PC-3 (cell line): ENCODE measurements at regions not wholly inside any gene's neighbourhood (a gene's known extent, or its start where the extent isn't known, plus 50 kb on each side); places are given as distances from the start of the nearest gene placed in this dataset.

ENCODE experiments used
- EZH2 ChIP-seq: fragments of 300-600 bp; sonication (generic); IDR thresholded peaks from one replicate; pipeline ENCODE4 v1.6.1; 2017; ENCODE audit warnings: antibody characterized with exemption, mild to moderate bottlenecking, low read length; ENCODE audit not compliant: unreplicated experiment
- EZH2phosphoT487 ChIP-seq: fragments of 300-600 bp; sonication (generic); IDR thresholded peaks from 2 replicates; pipeline ENCODE4 v1.6.1; 2018; ENCODE audit warnings: mild to moderate bottlenecking, antibody characterized with exemption, low read length, borderline replicate concordance
- TF ChIP-seq, protein P1 (sequence below): fragments of 300-600 bp; sonication (generic); conservative IDR thresholded peaks from 2 replicates; pipeline ENCODE4 v1.5.1; 2017; ENCODE audit warnings: antibody characterized with exemption, low read depth, mild to moderate bottlenecking, low read length

DNA sequence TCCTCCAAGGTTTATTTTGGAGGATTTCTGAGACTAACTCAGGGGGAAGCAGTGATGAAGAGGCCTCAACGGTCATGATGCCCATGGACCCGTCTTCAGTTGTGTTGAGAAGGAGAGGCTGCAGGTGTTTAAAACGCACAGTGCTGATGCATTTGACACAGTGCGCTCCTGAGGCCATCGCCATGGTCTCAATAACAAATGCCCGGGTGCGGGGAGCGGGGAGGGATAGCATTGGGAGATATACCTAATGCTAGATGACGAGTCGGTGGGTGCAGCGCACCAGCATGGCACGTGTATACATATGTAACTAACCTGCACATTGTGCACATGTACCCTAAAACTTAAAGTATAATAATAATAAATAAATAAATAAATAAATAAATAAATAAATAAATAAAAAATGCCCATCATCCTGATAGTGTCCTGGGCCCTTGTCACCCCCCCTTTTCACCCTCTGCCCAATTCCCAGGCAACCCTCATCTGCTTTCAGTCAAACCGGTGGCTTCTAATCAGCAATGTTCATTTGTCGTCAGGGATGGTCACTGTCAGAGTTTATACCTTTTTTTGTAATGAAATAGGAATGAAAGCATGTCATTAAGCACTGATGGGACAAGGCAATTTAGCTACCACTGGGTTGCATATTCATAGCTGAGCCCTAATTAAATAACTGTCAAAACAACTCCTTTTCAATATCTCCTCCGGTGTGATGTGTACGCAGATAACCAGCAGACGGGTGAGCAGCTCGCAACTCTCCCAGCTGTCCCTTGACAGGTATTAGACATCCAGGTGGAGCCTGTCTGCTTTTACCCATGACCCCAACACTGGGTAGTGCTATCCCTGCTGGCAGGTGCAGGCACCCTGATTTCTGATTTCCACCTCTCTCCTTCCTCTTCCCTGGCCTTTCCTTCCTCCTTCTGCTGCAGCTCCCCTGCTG, 95.9 kb downstream of the KCNF1 start:
- TF ChIP-seq, protein P1, sequence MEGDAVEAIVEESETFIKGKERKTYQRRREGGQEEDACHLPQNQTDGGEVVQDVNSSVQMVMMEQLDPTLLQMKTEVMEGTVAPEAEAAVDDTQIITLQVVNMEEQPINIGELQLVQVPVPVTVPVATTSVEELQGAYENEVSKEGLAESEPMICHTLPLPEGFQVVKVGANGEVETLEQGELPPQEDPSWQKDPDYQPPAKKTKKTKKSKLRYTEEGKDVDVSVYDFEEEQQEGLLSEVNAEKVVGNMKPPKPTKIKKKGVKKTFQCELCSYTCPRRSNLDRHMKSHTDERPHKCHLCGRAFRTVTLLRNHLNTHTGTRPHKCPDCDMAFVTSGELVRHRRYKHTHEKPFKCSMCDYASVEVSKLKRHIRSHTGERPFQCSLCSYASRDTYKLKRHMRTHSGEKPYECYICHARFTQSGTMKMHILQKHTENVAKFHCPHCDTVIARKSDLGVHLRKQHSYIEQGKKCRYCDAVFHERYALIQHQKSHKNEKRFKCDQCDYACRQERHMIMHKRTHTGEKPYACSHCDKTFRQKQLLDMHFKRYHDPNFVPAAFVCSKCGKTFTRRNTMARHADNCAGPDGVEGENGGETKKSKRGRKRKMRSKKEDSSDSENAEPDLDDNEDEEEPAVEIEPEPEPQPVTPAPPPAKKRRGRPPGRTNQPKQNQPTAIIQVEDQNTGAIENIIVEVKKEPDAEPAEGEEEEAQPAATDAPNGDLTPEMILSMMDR = no peak
- TF ChIP-seq EZH2 = no peak
- no peak for TF ChIP-seq EZH2phosphoT487
